ENCODE measurements at regions not wholly inside any gene's neighbourhood (a gene's known extent, or its start where the extent isn't known, plus 50 kb on each side); places are given as distances from the start of the nearest gene placed in this dataset.

DNA sequence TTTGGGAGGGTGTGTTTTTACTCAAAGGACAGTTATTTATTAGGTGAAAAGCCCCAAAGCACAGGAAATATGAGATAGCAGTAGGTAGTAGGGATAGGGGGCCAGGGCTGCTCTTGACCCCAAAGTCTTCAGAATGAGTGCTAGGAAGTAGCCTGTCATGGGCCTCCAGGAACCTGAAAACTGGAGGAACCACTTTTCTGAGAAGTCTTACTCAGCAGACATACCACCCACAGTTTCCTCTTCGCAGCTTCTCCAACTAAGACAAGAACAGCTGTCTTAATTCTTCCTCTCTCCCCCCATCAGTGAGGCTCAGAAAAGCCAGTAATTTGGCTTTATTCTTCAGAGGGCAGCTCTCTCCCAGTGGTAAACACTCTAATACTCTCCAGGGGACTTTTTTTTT is 84.0 kb upstream of the CTSC start:
- no peak overlapping the region for H3K27ac ChIP-seq (ENCODE audit: low read depth, low read length)
- H3K27me3 ChIP-seq (ENCODE audit: control insufficient read depth in 1 of 2, insufficient read depth in 2 of 2, low read length in 2 of 2) = no peaks in the 10 kb centered on the region
- no peak overlapping the region for H3K4me3 ChIP-seq (ENCODE audit: low read depth in 1 of 2, low read length in 2 of 2)
- no peaks in the 10 kb centered on the region for H3K36me3 ChIP-seq (ENCODE audit: insufficient read depth, low read length)
- H3K9me3 ChIP-seq (ENCODE audit: low read length) = no peaks in the 10 kb centered on the region
- no peaks in the 10 kb centered on the region for H3K4me1 ChIP-seq (ENCODE audit: insufficient read depth, low read length)
- no peak overlapping the region for H3K9ac ChIP-seq (ENCODE audit: low read length)

GRCh38 chr11:88420165-88420791 is 82.7 kb upstream of the CTSC start:
- no peak overlapping the region for H3K27ac ChIP-seq (ENCODE audit: low read depth, low read length)
- H3K27me3 ChIP-seq (ENCODE audit: control insufficient read depth in 1 of 2, insufficient read depth in 2 of 2, low read length in 2 of 2) = no peaks in the 10 kb centered on the region
- peaks cover 3% of the 10 kb centered on the region for H3K4me1 ChIP-seq (ENCODE audit: insufficient read depth, low read length)

GRCh38 chr11:88418508-88418907 is 81.0 kb upstream of the CTSC start:
- peaks cover 17% of the 10 kb centered on the region for H3K4me1 ChIP-seq (ENCODE audit: insufficient read depth, low read length)
- H3K36me3 ChIP-seq (ENCODE audit: insufficient read depth, low read length) = no peaks in the 10 kb centered on the region
- no peak overlapping the region for H3K9ac ChIP-seq (ENCODE audit: low read length)
- H3K27ac ChIP-seq (ENCODE audit: low read depth, low read length) = no peak overlapping the region
- H3K27me3 ChIP-seq (ENCODE audit: control insufficient read depth in 1 of 2, insufficient read depth in 2 of 2, low read length in 2 of 2) = no peaks in the 10 kb centered on the region
- no peak overlapping the region for H3K4me3 ChIP-seq (ENCODE audit: low read depth in 1 of 2, low read length in 2 of 2)
- no peaks in the 10 kb centered on the region for H3K9me3 ChIP-seq (ENCODE audit: low read length)

More at GRCh38 chr11:88420165-88420791, 82.7 kb upstream of the CTSC start:
- Histone ChIP-seq H3K36me3 (ENCODE audit: insufficient read depth, low read length) (no peaks in the 10 kb centered on the region), H3K9ac (ENCODE audit: low read length) (no peak overlapping the region), H3K4me3 (ENCODE audit: low read depth in 1 of 2, low read length in 2 of 2) (no peak overlapping the region), H3K9me3 (ENCODE audit: low read length) (no peaks in the 10 kb centered on the region)

GRCh38 chr11:88415495-88415894 is 78.0 kb upstream of the CTSC start:
- Histone ChIP-seq H3K27ac (ENCODE audit: low read depth, low read length) (no peak overlapping the region), H3K4me1 (ENCODE audit: insufficient read depth, low read length) (peaks cover 21% of the 10 kb centered on the region), H3K27me3 (ENCODE audit: control insufficient read depth in 1 of 2, insufficient read depth in 2 of 2, low read length in 2 of 2) (no peaks in the 10 kb centered on the region), H3K9me3 (ENCODE audit: low read length) (no peaks in the 10 kb centered on the region), H3K4me3 (ENCODE audit: low read depth in 1 of 2, low read length in 2 of 2) (no peak overlapping the region), H3K36me3 (ENCODE audit: insufficient read depth, low read length) (no peaks in the 10 kb centered on the region), H3K9ac (ENCODE audit: low read length) (no peak overlapping the region)

DNA sequence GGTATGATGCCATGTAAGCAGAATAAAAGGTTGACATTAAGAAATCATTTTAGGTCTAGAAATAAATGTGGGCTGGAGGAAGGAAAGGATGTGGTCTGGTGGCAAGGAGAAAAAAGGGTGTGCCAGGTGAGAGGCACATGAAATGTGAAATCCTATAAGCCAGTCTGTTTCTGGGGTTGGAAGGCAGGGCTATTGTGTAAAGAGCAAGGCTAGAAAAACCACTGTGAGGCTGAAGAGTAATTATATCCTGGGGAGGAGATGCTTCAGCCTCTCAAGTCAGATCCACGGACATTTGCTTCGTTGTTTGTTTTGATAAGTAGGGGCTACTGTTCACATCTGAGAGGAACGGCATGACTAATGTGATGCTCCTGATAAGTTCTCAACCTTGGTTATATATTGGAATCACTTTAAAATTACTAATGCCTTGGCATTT is 77.5 kb upstream of the CTSC start:
- Histone ChIP-seq H3K9me3 (ENCODE audit: low read length) (no peaks in the 10 kb centered on the region), H3K27me3 (ENCODE audit: control insufficient read depth in 1 of 2, insufficient read depth in 2 of 2, low read length in 2 of 2) (no peaks in the 10 kb centered on the region), H3K4me3 (ENCODE audit: low read depth in 1 of 2, low read length in 2 of 2) (no peak overlapping the region), H3K9ac (ENCODE audit: low read length) (no peak overlapping the region), H3K27ac (ENCODE audit: low read depth, low read length) (no peak overlapping the region), H3K36me3 (ENCODE audit: insufficient read depth, low read length) (no peaks in the 10 kb centered on the region), H3K4me1 (ENCODE audit: insufficient read depth, low read length) (peaks cover 21% of the 10 kb centered on the region)

DNA sequence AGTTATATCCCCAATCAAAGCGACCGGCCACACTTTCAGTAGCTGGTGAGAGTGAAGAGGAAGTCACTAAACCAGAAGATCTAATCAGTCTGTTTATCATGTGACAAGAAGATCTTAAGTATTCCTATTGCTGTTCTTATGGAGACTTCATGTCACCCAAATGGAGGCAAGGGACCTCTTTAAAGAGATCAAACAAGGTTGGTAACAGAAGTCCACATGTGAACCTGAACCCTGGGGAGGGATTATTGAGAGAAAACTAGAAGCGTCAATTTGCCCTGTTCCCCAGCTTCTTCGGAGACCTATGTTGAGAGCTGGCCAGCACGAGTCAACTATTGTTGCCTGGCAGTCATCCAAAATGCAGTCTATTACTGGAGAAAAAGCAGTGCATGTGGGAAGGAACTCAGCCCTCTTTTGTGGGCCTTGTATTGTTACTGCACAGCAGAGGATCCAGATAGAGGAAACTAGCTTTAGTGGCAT is 76.9 kb upstream of the CTSC start:
- Histone ChIP-seq H3K27ac (ENCODE audit: low read depth, low read length) (no peak overlapping the region), H3K4me3 (ENCODE audit: low read depth in 1 of 2, low read length in 2 of 2) (peak overlapping the region in 1 of 2 donors; percentile 21), H3K27me3 (ENCODE audit: control insufficient read depth in 1 of 2, insufficient read depth in 2 of 2, low read length in 2 of 2) (no peaks in the 10 kb centered on the region), H3K9ac (ENCODE audit: low read length) (no peak overlapping the region), H3K4me1 (ENCODE audit: insufficient read depth, low read length) (peaks cover 21% of the 10 kb centered on the region), H3K9me3 (ENCODE audit: low read length) (no peaks in the 10 kb centered on the region), H3K36me3 (ENCODE audit: insufficient read depth, low read length) (no peaks in the 10 kb centered on the region)

DNA sequence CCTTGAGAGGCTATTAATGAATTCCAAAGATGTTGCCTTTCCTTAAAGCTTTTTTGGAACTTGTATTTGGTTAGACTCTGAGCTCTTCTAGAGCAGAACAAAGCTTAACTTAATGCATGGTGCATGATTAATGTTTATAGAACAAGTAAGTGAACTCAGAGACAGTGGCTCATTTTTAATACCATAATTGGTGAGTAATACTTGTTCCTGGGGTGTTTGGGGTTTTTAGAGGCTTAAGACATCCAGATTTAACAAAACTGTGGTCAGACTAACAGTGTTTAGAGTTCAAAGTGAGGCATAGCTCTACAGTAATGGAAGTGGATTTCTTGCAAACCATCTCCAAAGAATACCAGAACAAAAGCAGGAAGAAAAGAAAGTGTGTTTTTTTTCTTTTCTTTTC is 73.7 kb upstream of the CTSC start:
- Histone ChIP-seq H3K27ac (ENCODE audit: low read depth, low read length) (no peak overlapping the region), H3K9me3 (ENCODE audit: low read length) (no peaks in the 10 kb centered on the region), H3K4me3 (ENCODE audit: low read depth in 1 of 2, low read length in 2 of 2) (no peak overlapping the region), H3K27me3 (ENCODE audit: control insufficient read depth in 1 of 2, insufficient read depth in 2 of 2, low read length in 2 of 2) (no peaks in the 10 kb centered on the region), H3K36me3 (ENCODE audit: insufficient read depth, low read length) (no peaks in the 10 kb centered on the region), H3K9ac (ENCODE audit: low read length) (no peak overlapping the region), H3K4me1 (ENCODE audit: insufficient read depth, low read length) (peaks cover 21% of the 10 kb centered on the region)

GRCh38 chr11:88410656-88411055 is 73.1 kb upstream of the CTSC start:
- H3K9ac ChIP-seq (ENCODE audit: low read length) = no peak overlapping the region
- no peaks in the 10 kb centered on the region for H3K27me3 ChIP-seq (ENCODE audit: control insufficient read depth in 1 of 2, insufficient read depth in 2 of 2, low read length in 2 of 2)
- H3K27ac ChIP-seq (ENCODE audit: low read depth, low read length) = no peak overlapping the region
- H3K36me3 ChIP-seq (ENCODE audit: insufficient read depth, low read length) = no peaks in the 10 kb centered on the region
- no peaks in the 10 kb centered on the region for H3K9me3 ChIP-seq (ENCODE audit: low read length)
- H3K4me3 ChIP-seq (ENCODE audit: low read depth in 1 of 2, low read length in 2 of 2) = no peak overlapping the region
- H3K4me1 ChIP-seq (ENCODE audit: insufficient read depth, low read length) = peaks cover 21% of the 10 kb centered on the region

GRCh38 chr11:88410056-88410455 is 72.5 kb upstream of the CTSC start:
- no peaks in the 10 kb centered on the region for H3K9me3 ChIP-seq (ENCODE audit: low read length)
- no peak overlapping the region for H3K4me3 ChIP-seq (ENCODE audit: low read depth in 1 of 2, low read length in 2 of 2)
- H3K27me3 ChIP-seq (ENCODE audit: control insufficient read depth in 1 of 2, insufficient read depth in 2 of 2, low read length in 2 of 2) = no peaks in the 10 kb centered on the region
- H3K4me1 ChIP-seq (ENCODE audit: insufficient read depth, low read length) = peaks cover 15% of the 10 kb centered on the region
- H3K9ac ChIP-seq (ENCODE audit: low read length) = no peak overlapping the region
- no peak overlapping the region for H3K27ac ChIP-seq (ENCODE audit: low read depth, low read length)
- H3K36me3 ChIP-seq (ENCODE audit: insufficient read depth, low read length) = no peaks in the 10 kb centered on the region

DNA sequence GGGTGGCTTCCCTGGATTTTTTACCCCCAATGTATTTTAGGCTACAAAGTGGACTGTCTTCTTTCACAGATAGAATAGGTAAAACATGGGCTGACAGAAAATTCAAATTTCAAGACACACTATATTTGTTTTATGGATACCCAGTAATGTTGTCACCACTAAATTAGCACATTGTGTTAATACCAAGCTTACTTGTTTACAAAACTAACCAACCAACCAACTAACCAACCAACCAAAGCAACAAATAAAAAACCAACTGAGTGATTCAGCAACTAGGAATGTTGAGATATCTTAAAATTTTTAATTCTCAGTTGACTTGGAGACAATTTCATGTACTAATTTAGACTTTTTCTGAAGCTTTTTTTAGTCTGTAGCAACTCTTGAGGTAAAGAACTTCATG is 69.3 kb upstream of the CTSC start:
- Histone ChIP-seq H3K9me3 (ENCODE audit: low read length) (no peaks in the 10 kb centered on the region), H3K4me3 (ENCODE audit: low read depth in 1 of 2, low read length in 2 of 2) (no peak overlapping the region), H3K27ac (ENCODE audit: low read depth, low read length) (no peak overlapping the region), H3K36me3 (ENCODE audit: insufficient read depth, low read length) (no peaks in the 10 kb centered on the region), H3K4me1 (ENCODE audit: insufficient read depth, low read length) (peaks cover 14% of the 10 kb centered on the region), H3K9ac (ENCODE audit: low read length) (no peak overlapping the region), H3K27me3 (ENCODE audit: control insufficient read depth in 1 of 2, insufficient read depth in 2 of 2, low read length in 2 of 2) (no peaks in the 10 kb centered on the region)

DNA sequence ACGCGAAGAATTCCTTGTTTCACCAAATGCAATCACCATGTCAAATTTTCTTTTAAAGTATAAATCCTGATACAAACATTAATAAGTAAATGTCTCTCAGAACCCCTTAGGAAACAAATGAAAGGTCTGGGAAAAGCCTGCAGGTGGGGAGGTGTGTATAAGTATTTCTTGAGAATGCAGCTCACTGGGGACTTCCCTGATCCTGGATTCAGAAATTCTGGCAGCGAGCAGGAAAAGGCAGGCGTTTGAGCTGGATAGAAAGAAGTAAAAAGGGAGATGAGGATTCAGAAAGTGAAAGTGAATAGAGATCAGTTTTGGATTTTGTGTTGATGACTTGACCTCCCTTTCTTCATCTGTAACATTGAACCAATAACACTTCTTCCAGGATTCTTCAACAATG is 68.3 kb upstream of the CTSC start:
- H3K9me3 ChIP-seq (ENCODE audit: low read length) = no peaks in the 10 kb centered on the region
- no peak overlapping the region for H3K4me3 ChIP-seq (ENCODE audit: low read depth in 1 of 2, low read length in 2 of 2)
- H3K36me3 ChIP-seq (ENCODE audit: insufficient read depth, low read length) = no peaks in the 10 kb centered on the region
- no peak overlapping the region for H3K27ac ChIP-seq (ENCODE audit: low read depth, low read length)
- no peak overlapping the region for H3K9ac ChIP-seq (ENCODE audit: low read length)
- H3K27me3 ChIP-seq (ENCODE audit: control insufficient read depth in 1 of 2, insufficient read depth in 2 of 2, low read length in 2 of 2) = no peaks in the 10 kb centered on the region
- peaks cover 19% of the 10 kb centered on the region for H3K4me1 ChIP-seq (ENCODE audit: insufficient read depth, low read length)

All from muscle layer of colon (tissue), 2 donors.